ENCODE measurements at regions not wholly inside any gene's neighbourhood (a gene's known extent, or its start where the extent isn't known, plus 50 kb on each side); places are given as distances from the start of the nearest gene placed in this dataset.

- ChIA-PET POLR2A (no interaction called here), CTCF (interaction anchor here (0.6 to 1.4 kb wide), 2 partner anchors 10 to 358 kb away, joined by 5 to 9 read pairs; no protein-coding TSS in a partner anchor)
- H2AFZ ChIP-seq (ENCODE audit: low read depth, low read length), result no peak overlapping the region
- TF ChIP-seq EZH2 (IDR thresholded peaks at IDR 0.05; ENCODE audit: borderline replicate concordance, low read depth, low read length, severe bottlenecking), result no peak
- no peak for TF ChIP-seq POLR2A (IDR thresholded peaks at IDR 0.05; ENCODE audit: low read depth, low read length)
- no peak for TF ChIP-seq MYC (IDR thresholded peaks at IDR 0.05; ENCODE audit: low read depth, low read length)
- H3K36me3 ChIP-seq (ENCODE audit: control insufficient read depth in 2 of 2, extremely low read depth in 1 of 2, insufficient read depth in 2 of 2, low read length in 2 of 2), result no peaks in the 10 kb centered on the region
- DNase-seq (ENCODE audit: low read depth, low spot score), result no peak
- peaks cover 2 to 4% of the 10 kb centered on the region in 2 experiments for H3K27me3 ChIP-seq (ENCODE audit: control insufficient read depth in 2 of 2, insufficient read depth in 2 of 2, low read length in 2 of 2)
- H3K79me2 ChIP-seq (ENCODE audit: control insufficient read depth, insufficient read depth, low read length), result no peaks in the 10 kb centered on the region
- H4K20me1 ChIP-seq (replicated peaks; ENCODE audit: control insufficient read depth, extremely low read depth, insufficient read depth, low read length), result no peaks in the 10 kb centered on the region
- no peak overlapping the region for H3K4me3 ChIP-seq (replicated peaks in 1 of 3; ENCODE audit: insufficient read depth in 1 of 3, low read depth in 1 of 3, low read length in 3 of 3)
- intact Hi-C loops (cut with micrococcal nuclease) (no loop called here), dilution Hi-C loops (cut with MboI; ENCODE audit: extremely low pct_ligation_motif_present, low sequenced_read_pairs) (no loop called here)
- H3K4me1 ChIP-seq (ENCODE audit: control insufficient read depth, extremely low read depth, insufficient read depth, low read length), result no peaks in the 10 kb centered on the region
- no peaks in the 10 kb centered on the region for H3K9me3 ChIP-seq (replicated peaks; ENCODE audit: control insufficient read depth, insufficient read depth, low read length)
- H3K9me1 ChIP-seq (replicated peaks; ENCODE audit: control insufficient read depth, extremely low read depth, insufficient read depth, low read length), result no peaks in the 10 kb centered on the region
- no peak overlapping the region for H3K27ac ChIP-seq (ENCODE audit: insufficient read depth, low read depth, low read length)
- H3K9ac ChIP-seq (replicated peaks; ENCODE audit: extremely low read depth, insufficient read depth, low read length), result no peak overlapping the region
- no peak overlapping the region for H3K4me2 ChIP-seq (ENCODE audit: insufficient read depth, low read length)
- no peak for FAIRE-seq
- no TSS peak for BruUV-seq (replicated peaks)
These were observed 83.1 kb upstream of the OXGR1 start for GRCh38 chr13:97077341-97077740.

- Histone ChIP-seq H3K4me3 (replicated peaks in 1 of 3; ENCODE audit: insufficient read depth in 1 of 3, low read depth in 1 of 3, low read length in 3 of 3) (no peak overlapping the region), H2AFZ (ENCODE audit: low read depth, low read length) (no peak overlapping the region), H3K36me3 (ENCODE audit: control insufficient read depth in 2 of 2, extremely low read depth in 1 of 2, insufficient read depth in 2 of 2, low read length in 2 of 2) (no peaks in the 10 kb centered on the region), H3K27me3 (ENCODE audit: control insufficient read depth in 2 of 2, insufficient read depth in 2 of 2, low read length in 2 of 2) (peaks cover 4 to 9% of the 10 kb centered on the region in 2 experiments), H3K79me2 (ENCODE audit: control insufficient read depth, insufficient read depth, low read length) (no peaks in the 10 kb centered on the region), H3K9me3 (replicated peaks; ENCODE audit: control insufficient read depth, insufficient read depth, low read length) (no peaks in the 10 kb centered on the region), H3K9ac (replicated peaks; ENCODE audit: extremely low read depth, insufficient read depth, low read length) (no peak overlapping the region), H3K27ac (ENCODE audit: insufficient read depth, low read depth, low read length) (no peak overlapping the region), H3K9me1 (replicated peaks; ENCODE audit: control insufficient read depth, extremely low read depth, insufficient read depth, low read length) (no peaks in the 10 kb centered on the region), H3K4me2 (ENCODE audit: insufficient read depth, low read length) (no peak overlapping the region), H4K20me1 (replicated peaks; ENCODE audit: control insufficient read depth, extremely low read depth, insufficient read depth, low read length) (no peaks in the 10 kb centered on the region), H3K4me1 (ENCODE audit: control insufficient read depth, extremely low read depth, insufficient read depth, low read length) (no peaks in the 10 kb centered on the region)
- intact Hi-C loops (cut with micrococcal nuclease), result no loop called here
- dilution Hi-C loops (cut with MboI; ENCODE audit: extremely low pct_ligation_motif_present, low sequenced_read_pairs), result no loop called here
- TF ChIP-seq CTCF (IDR thresholded peaks at IDR 0.05; ENCODE audit: extremely low read depth in 1 of 2, insufficient read depth in 1 of 2, low read depth in 1 of 2, low read length in 2 of 2), result no peak
- no peak for TF ChIP-seq MAX (IDR thresholded peaks at IDR 0.05; ENCODE audit: insufficient read depth, insufficient read length)
- TF ChIP-seq JUN (IDR thresholded peaks at IDR 0.05; ENCODE audit: borderline replicate concordance, insufficient read depth, insufficient read length, low read depth), result no peak
- TF ChIP-seq GATA2 (IDR thresholded peaks at IDR 0.05; ENCODE audit: insufficient read depth, insufficient read length, low read depth, low read length), result no peak
- TF ChIP-seq FOS (IDR thresholded peaks at IDR 0.05; ENCODE audit: borderline replicate concordance, insufficient read depth, low read length), result no peak
- no peak for TF ChIP-seq POLR2A (IDR thresholded peaks at IDR 0.05; ENCODE audit: low read depth, low read length)
- TF ChIP-seq MYC (IDR thresholded peaks at IDR 0.05; ENCODE audit: low read depth, low read length), result no peak
- TF ChIP-seq EZH2 (IDR thresholded peaks at IDR 0.05; ENCODE audit: borderline replicate concordance, low read depth, low read length, severe bottlenecking), result no peak
- no peak for TF ChIP-seq POLR2AphosphoS5 (IDR thresholded peaks at IDR 0.05; ENCODE audit: insufficient read depth, low read depth, low read length)
- no peak for FAIRE-seq
- no peak for DNase-seq (ENCODE audit: low read depth, low spot score)
- BruUV-seq (replicated peaks), result no TSS peak
- POLR2A ChIA-PET, result no interaction called here
- CTCF ChIA-PET, result no interaction called here
These were observed 85.5 kb upstream of the OXGR1 start for GRCh38 chr13:97079726-97080125.

Measured in endothelial cell of umbilical vein (primary cell).